ENCODE measurements at regions not wholly inside any gene's neighbourhood (a gene's known extent, or its start where the extent isn't known, plus 50 kb on each side); places are given as distances from the start of the nearest gene placed in this dataset.

DNA sequence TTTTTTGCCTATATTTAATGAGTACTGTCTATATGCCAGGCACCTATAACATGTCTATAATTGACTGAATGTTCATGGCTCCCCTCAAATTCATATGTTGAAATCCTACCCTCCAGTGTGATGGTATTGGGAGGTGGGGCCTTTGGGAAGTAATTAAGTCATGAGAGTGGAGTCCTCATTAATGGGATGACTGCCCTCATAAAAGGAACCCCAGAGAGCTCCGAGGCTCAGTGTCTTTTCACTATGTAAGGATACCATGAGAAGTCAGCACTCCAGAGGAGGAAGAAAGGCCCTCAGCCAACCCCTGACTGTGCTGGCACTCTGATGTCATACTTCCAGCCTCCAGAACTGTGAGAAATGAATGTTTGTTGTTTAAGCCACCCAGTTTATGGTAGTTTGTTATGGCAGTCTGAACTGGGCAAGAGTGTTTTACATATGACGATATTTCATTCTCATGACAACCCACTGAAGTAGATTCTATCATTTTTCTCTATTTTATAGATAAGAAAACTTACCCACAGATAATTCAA, 61.1 kb upstream of the PCGF5 start:
- TF ChIP-seq, protein P1, sequence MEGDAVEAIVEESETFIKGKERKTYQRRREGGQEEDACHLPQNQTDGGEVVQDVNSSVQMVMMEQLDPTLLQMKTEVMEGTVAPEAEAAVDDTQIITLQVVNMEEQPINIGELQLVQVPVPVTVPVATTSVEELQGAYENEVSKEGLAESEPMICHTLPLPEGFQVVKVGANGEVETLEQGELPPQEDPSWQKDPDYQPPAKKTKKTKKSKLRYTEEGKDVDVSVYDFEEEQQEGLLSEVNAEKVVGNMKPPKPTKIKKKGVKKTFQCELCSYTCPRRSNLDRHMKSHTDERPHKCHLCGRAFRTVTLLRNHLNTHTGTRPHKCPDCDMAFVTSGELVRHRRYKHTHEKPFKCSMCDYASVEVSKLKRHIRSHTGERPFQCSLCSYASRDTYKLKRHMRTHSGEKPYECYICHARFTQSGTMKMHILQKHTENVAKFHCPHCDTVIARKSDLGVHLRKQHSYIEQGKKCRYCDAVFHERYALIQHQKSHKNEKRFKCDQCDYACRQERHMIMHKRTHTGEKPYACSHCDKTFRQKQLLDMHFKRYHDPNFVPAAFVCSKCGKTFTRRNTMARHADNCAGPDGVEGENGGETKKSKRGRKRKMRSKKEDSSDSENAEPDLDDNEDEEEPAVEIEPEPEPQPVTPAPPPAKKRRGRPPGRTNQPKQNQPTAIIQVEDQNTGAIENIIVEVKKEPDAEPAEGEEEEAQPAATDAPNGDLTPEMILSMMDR (IDR thresholded peaks at IDR 0.05): no peak
- TF ChIP-seq EP300 (IDR thresholded peaks at IDR 0.05; ENCODE audit: borderline replicate concordance in 1 of 2, low read depth in 1 of 2, low read length in 1 of 2): no peak
- no peak for TF ChIP-seq RFX5 (IDR thresholded peaks at IDR 0.05; ENCODE audit: low read length)
- TF ChIP-seq GABPA (IDR thresholded peaks at IDR 0.05; ENCODE audit: low read depth): no peak
- TF ChIP-seq, protein P2, sequence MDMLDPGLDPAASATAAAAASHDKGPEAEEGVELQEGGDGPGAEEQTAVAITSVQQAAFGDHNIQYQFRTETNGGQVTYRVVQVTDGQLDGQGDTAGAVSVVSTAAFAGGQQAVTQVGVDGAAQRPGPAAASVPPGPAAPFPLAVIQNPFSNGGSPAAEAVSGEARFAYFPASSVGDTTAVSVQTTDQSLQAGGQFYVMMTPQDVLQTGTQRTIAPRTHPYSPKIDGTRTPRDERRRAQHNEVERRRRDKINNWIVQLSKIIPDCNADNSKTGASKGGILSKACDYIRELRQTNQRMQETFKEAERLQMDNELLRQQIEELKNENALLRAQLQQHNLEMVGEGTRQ (IDR thresholded peaks at IDR 0.05; ENCODE audit: borderline replicate concordance, low read depth, low read length): no peak
- TF ChIP-seq SMC3 (IDR thresholded peaks at IDR 0.05; ENCODE audit: low read depth, low read length): no peak
- no peak for TF ChIP-seq TEAD4 (IDR thresholded peaks at IDR 0.05; ENCODE audit: borderline replicate concordance, insufficient read depth)
- TF ChIP-seq YY1 (IDR thresholded peaks at IDR 0.05; ENCODE audit: low read depth): no peak
- no peak for TF ChIP-seq FOXJ3 (CRISPR knock-in tag; IDR thresholded peaks at IDR 0.05)
- no peak for TF ChIP-seq POLR2AphosphoS5 (IDR thresholded peaks at IDR 0.05; ENCODE audit: low read depth, low read length)
- no peak for TF ChIP-seq TAF1 (IDR thresholded peaks at IDR 0.05; ENCODE audit: borderline replicate concordance, low read depth, low read length)
- TF ChIP-seq GATA2 (CRISPR knock-in tag; IDR thresholded peaks at IDR 0.05): no peak
- TF ChIP-seq, protein P3, sequence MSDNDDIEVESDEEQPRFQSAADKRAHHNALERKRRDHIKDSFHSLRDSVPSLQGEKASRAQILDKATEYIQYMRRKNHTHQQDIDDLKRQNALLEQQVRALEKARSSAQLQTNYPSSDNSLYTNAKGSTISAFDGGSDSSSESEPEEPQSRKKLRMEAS (IDR thresholded peaks at IDR 0.05; ENCODE audit: low read depth): no peak

All from SK-N-SH (cell line).